HG02885 (cell line): ENCODE measurements at regions not wholly inside any gene's neighbourhood (a gene's known extent, or its start where the extent isn't known, plus 50 kb on each side); places are given as distances from the start of the nearest gene placed in this dataset.

Experiments used
- ATAC-seq: cut with Tn5 transposase; IDR thresholded peaks from one replicate; pipeline ENCODE4 v1.9.1; 2021; ENCODE audit warnings: mild to moderate bottlenecking; ENCODE audit not compliant: unreplicated experiment, poor library complexity

DNA sequence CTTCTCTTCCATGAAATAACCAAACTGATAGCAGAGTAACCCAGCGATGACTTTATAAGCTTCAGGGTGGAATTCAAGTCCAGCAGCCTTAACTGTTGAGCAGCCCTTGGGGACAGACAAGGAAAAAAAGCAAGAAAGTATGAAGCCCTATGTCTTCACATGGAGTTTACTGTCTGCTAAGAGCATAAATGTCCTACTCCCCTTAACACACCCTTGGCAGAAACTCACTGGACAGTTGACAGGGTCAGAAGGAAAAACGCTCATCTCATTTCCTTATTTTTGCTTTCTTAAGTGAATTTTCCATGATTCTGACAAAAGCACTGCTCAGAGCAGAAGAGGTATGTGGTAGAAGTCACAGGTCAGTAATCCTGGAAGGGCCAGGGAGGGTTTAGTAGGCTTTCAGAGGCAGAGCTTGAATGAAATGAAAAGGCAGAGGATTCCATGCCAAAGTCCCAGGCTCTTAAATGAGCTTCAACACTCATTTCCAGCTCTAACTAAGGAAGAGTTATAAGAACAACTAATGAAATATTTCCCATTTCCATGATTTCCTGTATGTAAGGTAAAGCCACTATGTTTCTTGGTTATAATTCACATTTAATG is 683.3 kb upstream of the KLHL29 start:
- no peak for ATAC-seq

DNA sequence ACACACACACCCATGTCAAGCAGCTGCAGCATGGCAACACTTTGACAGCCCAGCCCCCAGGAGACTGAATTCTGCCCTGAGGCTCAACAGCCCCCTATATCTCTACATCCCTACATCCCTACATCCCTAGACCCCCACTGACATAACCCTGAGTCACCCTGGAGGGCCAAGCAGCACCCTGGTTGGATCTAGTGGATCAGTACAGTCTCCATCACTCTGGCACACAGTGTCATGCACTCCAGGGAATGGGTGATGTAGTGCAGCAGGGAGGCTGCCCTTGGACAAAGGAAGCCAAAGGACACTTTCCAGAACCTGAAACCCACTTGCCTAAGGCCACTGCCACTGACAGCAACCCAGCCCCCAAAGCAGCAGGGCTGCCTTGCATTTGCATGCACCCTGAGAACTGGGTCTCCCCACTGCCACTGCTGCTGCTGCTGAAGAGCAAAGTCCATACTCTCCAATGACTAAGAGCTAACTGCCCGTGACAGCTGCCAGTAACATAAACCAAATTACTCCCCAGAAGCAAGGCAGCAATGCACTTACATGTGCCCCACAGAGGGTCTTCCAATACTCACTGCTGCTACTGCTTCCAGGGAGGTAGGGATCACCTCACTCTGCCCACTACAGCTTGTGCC is 681.6 kb upstream of the KLHL29 start:
- ATAC-seq = no peak

DNA sequence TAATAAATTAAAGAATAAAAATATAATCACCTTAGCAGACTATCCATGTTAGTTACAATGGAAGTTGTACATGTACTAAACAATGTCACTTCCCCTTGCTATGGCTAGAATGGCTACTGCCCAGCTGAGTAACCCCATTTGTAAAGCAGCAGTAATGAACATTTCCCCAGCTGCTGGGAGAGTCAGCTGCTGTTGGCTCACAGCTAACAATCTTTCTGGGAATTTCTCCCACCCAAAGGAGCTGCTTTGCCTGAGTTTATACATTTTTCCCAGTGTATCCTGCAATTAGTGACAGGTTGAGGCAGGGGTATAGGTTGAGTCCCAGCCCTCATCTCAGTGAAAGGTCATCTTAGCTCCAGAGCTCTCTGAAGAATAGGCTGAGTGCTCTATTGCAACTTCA is 665.6 kb upstream of the KLHL29 start:
- ATAC-seq = no peak

DNA sequence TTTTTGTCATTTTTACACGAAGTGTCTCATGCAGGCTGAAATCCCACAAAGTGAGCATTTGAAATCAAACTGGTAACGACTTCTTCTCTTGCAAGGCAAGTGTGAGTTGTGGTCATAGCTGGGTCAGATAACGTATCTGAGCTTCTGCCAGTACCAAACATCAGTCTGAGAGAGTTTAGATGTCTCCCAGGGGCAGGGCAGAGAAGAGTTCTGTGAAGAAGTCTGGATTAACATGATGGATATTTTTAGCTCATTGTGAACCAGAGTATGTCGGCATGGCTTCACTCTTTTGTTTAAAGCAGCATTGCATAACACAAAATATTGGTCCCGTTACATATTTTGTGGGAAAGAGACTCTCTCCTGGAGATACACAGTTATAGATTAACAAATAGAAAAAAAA is 655.5 kb upstream of the KLHL29 start:
- no peak for ATAC-seq

DNA sequence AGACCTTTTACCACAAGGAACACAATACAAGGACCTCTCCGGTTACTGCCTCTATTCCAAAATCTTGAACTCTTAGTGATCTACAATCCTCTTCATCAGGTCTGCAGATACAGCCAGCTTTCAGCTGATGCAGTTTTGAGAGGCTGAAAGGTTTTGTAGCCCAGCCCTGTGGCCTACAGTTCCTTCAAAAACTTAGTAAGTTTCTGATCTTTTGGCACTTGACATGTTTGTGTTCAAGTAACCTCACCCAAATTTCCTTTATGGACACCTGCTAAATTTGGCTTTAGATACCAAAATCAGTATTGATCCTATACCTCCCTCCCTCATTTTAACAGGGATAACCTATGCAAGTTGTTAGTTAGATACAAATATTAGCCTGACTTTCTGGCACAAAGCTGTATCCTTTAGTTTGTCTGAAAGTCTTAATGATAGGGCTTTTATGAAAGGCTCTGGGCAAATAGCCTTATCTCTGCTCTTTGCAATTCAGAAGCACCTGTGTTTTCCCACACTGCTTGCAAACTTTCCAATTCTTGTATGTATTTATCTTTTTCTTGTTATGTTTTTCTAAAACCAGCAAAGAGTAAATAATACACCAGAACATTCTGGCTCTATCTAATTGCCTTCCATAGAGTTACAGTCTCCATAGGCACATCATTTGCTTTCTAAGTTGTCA is 650.5 kb upstream of the KLHL29 start:
- ATAC-seq = no peak

DNA sequence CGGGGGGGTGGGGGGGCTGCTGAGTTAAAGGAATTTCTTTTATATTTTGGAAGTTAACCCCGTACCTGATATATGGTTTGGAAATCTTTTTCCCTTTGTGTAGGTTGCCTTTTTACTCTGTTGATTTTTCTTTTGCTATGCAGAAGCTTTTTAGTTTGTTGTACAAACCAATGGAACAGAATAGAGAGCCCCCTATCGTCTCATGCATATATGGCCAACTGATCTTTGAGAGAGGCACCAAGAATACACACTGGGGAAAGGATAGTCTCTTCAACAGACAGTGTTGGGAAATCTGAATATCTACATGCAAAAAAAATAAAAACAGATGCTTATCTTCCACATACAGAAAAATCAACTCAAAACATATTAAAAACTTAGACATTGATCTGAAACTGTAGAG is 647.8 kb upstream of the KLHL29 start:
- ATAC-seq = no peak

DNA sequence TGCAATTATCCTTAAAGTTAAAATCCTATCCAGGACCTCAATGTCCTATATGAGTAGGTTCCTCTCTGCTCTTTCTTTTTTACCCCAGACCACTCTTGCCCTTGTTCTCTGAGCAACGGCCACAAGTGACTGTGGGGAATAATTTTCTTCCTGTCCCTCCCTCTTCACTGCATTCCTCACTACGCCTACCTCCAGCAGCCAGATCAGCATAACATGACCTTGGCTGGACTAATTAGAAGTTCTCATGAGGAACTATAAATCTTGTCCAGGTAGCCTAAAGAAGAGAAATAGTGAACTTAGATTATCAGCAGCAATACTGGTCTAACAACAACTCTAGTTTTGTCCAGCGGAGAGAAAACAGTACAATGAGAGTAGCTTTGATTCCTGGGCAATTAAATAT is 643.8 kb upstream of the KLHL29 start:
- no peak for ATAC-seq

DNA sequence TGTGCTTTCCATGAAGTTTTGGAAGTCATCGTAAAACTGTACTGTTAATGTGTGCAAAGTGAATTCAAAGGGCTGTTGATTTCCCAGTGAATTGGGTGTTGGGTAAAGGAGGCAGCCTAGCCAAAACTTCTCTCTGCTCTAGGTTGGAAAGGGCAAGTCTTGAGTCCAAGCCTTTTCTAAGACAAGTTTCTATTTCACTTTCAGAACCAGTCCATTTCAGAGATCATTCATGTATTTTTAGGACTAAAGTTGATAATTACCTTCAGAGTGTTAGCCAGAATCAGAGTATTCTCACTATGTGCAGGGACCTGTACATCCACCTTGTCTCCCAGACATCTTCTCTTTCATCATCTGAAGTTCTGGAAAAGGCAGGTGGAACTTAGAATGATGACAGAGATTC is 636.1 kb upstream of the KLHL29 start:
- ATAC-seq = no peak

DNA sequence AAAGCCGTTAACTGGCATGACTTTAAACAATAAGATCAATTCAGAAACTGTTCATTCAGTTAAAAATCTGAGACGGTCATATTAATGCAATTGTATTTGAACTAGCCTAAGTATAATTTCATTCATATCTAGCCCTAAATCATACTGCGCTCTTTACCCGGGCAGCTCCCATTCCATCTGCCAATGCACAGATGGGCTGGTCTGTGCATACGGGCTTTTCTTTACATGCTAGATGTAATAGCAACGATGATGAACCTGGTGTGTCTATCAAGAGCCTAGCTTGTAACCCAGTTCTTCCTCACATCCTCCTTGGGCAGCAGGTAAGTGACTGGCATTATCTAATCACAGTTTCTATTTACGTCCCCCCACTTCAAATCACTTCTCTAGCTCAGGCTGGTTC is 631.5 kb upstream of the KLHL29 start:
- no peak for ATAC-seq

DNA sequence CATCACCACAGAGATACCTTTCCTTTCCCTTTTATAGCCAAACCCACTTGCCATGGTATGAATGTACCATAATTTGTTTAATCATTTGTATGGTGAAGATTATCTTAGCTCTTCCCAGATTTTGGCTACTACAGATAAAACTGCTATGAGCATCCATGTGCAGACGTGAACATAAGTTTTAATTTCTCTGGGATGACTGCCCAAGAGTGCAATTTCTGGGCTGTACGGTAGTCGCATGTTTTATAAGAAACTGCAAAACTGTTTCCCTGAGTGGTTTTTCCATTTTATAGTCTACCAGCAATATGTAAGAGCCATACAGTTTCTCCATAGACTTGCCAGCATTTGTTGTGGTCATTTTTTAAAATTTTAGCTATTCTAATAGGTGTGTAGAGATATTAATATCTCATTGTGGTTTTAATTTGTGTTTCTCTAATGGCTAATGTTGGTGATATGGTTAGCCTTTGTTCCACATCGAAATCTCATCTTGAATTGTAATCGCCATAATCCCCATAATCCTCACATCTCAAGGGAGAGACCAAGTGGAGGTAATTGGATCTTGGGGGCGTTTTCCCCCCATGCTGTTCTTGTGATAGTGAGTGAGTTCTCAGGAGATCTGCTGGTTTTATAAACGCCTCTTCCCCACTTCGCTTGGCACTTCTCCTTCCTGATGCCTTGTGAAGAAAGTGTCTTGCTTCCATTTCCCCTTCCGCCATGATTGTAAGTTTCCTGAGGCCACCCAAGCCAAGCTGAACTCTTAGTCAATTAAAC is 628.5 kb upstream of the KLHL29 start:
- no peak for ATAC-seq

DNA sequence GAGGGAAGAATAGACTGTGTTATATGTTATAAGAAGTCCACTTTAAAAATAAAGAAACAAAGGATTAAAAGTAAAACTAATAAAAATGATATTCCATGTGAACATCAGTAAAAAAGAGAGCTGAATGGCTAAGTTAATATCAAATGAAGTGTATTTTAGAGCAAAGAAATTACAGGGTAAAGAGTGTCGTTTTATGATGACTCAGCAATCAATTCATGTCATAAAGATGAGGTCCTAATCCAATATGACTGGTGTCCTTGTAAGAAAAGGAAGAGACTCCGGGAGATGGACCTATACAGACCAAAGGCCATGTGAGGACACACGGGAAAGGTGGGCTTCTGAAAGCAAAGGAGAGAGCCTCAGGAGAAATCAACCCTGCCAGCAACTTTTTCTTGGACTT is 615.5 kb upstream of the KLHL29 start:
- ATAC-seq = no peak

DNA sequence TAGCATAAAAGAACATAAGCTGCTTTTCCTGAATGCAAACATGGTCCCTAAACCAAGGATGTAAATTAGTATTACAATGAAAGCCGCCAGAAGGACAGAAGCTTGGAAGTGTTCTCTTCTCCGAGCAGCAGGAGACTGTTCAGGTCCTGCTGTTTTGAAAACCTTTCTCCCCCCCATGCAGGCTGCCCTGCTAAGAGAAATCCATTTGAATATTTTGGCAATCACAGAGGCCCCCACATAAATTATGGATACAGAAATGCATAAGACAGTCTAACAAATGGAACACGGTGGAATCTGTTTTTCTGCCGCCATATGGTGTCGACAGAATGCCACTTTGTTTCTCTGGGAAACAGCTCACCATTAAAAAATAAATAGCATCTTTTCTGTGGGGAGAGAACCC is 600.4 kb upstream of the KLHL29 start:
- no peak for ATAC-seq

DNA sequence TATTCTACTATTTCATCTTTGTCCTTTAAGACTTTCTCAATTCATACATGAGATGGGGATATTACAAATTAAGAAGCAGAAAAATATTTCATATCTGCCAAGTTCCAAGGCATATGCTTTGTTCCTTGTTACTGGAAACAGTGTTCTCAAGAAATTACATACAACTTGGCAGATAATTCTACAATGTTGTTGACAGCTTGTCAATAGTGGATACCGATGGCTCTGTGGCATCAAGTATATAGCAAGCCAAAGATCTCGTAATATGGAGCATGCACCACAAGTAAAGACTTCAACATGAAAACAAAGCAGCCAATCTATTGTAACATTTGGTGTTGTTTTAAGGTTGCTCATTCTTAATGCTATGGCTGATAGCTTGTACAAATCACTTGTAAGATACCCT is 598.2 kb upstream of the KLHL29 start:
- no peak for ATAC-seq

DNA sequence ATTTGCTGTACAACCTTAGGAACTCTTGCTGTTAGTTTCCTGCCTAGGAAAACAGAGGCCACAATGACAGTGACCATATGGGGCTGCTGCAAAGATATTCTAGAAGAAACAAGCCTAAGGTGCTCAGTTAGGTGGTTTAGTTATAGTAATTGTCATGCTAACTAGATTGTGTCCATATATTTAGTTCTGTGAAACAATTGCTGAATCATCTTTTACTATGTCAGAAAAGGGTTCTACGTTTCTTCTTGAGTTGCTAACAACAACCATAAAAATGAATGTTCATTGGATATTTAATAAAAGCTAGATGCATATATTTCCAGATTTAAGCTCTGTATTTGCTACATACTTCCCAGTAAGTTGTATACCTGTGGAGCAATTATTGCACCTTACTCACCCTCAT is 597.2 kb upstream of the KLHL29 start:
- ATAC-seq = no peak

DNA sequence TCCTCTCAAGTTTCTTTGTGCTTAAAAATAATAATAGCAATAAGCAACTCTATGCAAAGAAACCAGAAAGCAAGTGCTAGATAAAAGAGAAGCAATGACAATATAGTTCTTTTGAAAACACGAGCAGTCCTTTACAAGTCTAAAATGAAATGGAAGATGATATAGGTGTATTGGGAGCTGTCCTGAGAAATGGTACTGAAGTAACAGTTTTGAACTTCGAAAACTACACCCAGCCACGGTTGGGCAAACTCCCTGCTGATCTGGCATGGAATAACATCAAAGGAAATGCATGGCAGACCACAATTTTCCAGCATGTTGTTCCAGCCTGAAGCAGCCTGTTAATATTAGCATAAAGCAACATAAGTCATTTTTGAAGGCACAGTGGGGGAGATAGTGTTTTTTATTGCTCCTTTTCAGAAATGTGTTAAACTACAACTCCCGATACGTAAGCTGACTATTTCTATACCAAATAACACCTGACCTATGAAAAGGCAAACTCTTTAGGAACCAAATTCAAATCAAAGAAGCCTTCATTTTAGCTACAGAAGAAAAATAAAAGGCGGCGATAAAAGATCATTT is 596.1 kb upstream of the KLHL29 start:
- ATAC-seq = no peak

DNA sequence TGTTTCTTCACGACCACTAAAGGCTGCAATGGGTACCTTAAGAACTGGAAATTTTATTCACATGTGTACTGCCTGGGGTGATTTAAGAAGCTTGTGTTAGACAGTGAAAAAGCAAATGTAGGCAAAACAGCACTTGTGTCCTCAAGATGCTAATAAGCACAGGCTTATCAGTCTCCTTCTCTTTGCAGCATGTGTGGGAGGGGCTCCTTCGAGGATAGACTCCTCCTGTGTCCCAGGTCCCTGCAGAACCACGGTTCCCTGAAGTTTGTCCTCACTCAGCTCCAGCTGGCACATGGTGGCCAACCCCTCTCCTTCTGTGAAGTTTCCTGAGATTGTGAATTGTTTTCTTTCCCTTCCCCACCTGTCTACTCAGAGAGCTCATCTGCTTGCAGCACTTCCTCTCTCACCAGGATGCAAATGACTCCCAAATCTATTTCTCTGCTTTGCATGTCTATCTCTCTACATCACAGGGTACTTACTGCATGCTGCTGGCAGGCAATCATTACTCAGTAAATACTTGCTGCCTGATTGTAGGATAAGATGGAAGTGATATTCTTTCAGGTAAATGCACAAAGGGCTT is 589.6 kb upstream of the KLHL29 start:
- no peak for ATAC-seq

DNA sequence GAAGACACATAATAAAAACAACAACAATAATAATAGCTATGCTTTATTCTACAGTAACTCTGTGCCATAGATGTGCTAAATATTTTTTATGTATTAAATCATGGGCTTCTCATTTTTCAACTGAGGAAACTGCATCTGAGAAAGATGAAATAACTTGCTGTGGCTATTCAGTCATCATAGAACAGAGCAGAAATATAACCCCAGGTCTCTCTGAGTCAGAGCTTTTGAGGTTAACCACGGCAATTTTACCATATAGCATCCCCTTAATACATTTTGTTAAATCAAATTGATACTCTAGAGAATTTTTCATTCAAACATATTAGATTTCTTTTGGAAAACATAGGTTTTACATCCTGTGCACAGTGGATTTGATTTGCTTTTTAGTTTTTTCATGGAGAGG is 586.6 kb upstream of the KLHL29 start:
- ATAC-seq = no peak

DNA sequence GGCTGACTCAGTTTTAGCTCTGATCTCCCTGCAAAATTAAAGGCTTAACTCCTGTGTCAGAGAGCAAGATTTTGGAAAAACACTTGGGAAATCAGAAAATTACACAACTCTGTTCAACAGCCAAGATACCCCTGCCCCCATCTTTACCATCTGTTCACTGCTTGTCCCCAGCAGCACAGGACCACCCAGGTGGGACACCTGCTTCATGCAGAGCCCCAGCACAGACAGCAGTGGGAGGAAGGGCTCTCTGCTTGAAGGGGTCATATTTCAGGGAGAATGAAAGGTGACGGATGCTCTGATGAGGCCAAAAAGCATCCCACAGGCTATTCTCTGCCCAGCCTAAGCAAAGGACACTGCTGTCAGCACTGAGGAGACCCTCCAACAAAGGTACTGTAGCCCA is 584.6 kb upstream of the KLHL29 start:
- ATAC-seq = no peak

DNA sequence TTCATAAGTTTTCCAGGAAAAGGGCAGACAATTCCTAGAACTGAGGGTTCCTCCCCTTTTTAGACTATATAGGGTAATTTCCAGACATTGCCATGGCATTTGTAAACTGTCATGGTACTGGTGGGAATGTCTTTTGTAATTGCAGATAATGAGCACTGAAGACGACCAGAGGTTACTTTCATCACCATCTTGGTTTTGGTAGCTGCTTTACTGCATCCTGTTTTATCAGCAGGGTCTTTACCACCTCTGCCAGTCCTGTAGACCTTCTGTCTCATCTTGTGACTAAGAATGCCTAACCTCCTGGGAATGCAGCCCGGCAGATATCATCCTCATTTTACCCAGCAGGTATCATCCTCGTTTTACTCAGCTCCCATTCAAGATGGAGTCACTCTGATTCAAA is 583.9 kb upstream of the KLHL29 start:
- ATAC-seq = no peak

DNA sequence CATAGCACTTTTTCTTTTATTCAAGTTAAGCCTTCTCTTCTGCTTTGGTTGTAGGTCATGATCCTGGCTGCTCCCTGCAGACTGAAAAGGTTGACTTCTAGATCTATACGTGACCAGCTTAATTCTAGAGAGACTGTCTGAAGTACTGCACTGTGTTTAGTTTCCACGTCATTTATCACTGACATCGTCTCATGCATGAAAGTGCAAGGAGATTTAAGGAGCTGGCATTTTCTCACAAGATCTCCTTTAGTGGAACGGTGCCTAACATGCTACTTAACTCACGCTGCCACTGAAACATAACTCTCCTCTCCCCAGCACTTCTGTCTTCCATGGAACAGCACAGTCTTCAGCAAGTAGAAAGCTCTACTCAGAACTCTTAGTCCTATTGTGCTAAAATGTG is 583.0 kb upstream of the KLHL29 start:
- no peak for ATAC-seq

DNA sequence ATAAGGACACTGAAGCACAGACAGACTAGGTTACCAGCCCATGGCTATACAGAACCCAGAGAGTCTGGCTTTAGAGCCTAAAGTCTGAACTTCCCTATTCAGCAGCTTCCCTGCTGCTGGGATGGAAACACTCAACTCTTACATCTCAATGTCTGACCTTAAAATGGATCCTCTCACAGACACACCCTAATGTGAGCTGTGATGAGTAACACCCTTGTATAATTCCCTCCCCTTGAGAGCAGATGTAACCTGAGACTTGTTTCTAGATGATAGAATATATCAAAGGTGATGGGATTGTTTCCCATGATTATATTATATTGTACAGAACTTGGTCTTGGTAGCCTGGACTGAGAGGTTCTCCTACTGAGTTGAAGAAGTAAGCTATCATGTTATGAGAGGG is 577.1 kb upstream of the KLHL29 start:
- ATAC-seq = no peak
